ENCODE measurements at regions not wholly inside any gene's neighbourhood (a gene's known extent, or its start where the extent isn't known, plus 50 kb on each side); places are given as distances from the start of the nearest gene placed in this dataset.

DNA sequence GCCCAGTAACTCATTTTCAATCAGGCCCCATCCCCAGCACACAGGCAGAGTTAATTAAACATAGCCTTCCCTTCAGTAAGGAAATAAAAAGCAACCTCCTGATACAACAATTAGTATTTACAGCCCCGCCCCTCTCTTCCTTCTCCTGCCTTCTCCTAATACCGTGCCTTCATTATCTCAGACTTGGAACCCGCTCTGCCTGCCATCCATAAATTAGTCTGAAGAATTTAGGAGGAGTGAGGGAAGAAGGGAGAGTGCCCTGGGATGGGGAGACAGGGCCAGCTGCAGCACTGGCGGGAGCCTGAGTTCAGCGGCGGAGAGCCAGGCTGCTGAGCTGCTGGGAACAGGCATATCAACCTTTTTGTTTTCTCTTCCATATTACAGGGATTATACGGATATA, 172.8 kb downstream of the ACTL8 start:
- Histone ChIP-seq H3K9me3 (no peaks in the 10 kb centered on the region), H3K4me3 (no peak overlapping the region), H3K27me3 (ENCODE audit: low read depth) (no peaks in the 10 kb centered on the region; the same call in none of the 2 replicates), H3K4me1 (no peaks in the 10 kb centered on the region), H3K36me3 (replicated peaks) (no peaks in the 10 kb centered on the region)
- no peak for DNase-seq (ENCODE audit: low spot score in 2 of 2)
- in situ Hi-C loops (cut with MboI; ENCODE audit: low sequenced_read_pairs) = no loop called here

GRCh38 chr1:17929224-17929623, 174.1 kb downstream of the ACTL8 start:
- H3K4me1 ChIP-seq = no peaks in the 10 kb centered on the region
- H3K36me3 ChIP-seq (replicated peaks) = no peaks in the 10 kb centered on the region
- H3K27me3 ChIP-seq (ENCODE audit: low read depth) = peaks cover 2% of the 10 kb centered on the region
- DNase-seq (ENCODE audit: low spot score in 2 of 2) = no peak
- in situ Hi-C loops (cut with MboI; ENCODE audit: low sequenced_read_pairs) = no loop called here
- H3K4me3 ChIP-seq = no peak overlapping the region
- no peaks in the 10 kb centered on the region for H3K9me3 ChIP-seq

DNA sequence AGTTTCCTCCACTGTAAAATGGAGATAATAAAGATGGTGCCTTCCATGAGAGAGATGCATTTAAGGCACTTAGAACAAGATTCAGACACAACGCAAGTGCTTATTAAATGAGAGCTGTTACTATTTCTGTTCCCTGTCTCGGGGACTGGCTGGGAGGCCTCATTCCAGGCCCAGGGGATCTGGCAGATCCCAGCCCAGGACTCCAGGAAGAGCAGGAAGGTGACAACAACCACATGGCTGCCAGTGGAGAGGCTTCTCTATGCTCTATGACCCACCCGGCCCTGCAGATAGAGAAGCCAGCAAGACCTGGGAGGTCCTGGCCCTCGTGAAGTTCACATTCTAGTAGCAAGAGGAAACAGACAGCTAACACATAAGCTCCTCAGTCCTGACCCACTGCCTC, 175.5 kb downstream of the ACTL8 start:
- H3K27me3 ChIP-seq (ENCODE audit: low read depth) = peaks cover 5% of the 10 kb centered on the region
- no peaks in the 10 kb centered on the region for H3K4me1 ChIP-seq
- DNase-seq (ENCODE audit: low spot score in 2 of 2) = no peak
- no peaks in the 10 kb centered on the region for H3K36me3 ChIP-seq (replicated peaks)
- H3K9me3 ChIP-seq = no peaks in the 10 kb centered on the region
- in situ Hi-C loops (cut with MboI; ENCODE audit: low sequenced_read_pairs) = no loop called here
- no peak overlapping the region for H3K4me3 ChIP-seq

DNA sequence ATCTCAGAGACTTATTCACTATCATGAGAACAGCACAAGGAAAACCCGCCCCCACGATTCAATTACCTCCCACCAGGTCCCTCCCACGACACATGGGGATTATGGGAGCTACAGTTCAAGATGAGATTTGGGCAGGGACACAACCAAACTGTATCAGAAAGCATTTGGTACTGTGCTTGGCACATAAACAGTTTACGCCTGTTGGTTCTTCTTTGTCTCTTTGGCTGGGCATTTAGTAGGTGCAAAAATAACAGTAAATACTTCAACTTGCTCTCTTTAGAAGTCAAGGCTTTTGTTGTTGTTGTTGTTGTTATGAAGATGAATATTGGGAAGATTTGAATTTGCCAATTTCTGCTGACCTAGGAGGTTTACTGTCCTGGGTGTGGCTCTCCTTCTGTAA, 175.4 kb upstream of the IGSF21 start:
- Histone ChIP-seq H3K9me3 (no peaks in the 10 kb centered on the region), H3K27me3 (ENCODE audit: low read depth) (peaks cover 5% of the 10 kb centered on the region), H3K4me1 (no peaks in the 10 kb centered on the region), H3K4me3 (no peak overlapping the region), H3K36me3 (replicated peaks) (no peaks in the 10 kb centered on the region)
- in situ Hi-C loops (cut with MboI; ENCODE audit: low sequenced_read_pairs) = no loop called here
- DNase-seq (ENCODE audit: low spot score in 2 of 2) = no peak

- DNase-seq (ENCODE audit: low spot score in 2 of 2) = no peak
- Histone ChIP-seq H3K36me3 (replicated peaks) (no peaks in the 10 kb centered on the region), H3K27me3 (ENCODE audit: low read depth) (peaks cover 5% of the 10 kb centered on the region), H3K4me1 (no peaks in the 10 kb centered on the region), H3K9me3 (no peaks in the 10 kb centered on the region), H3K4me3 (no peak overlapping the region)
- in situ Hi-C loops (cut with MboI; ENCODE audit: low sequenced_read_pairs) = no loop called here
Measured at GRCh38 chr1:17933501-17933900, 174.1 kb upstream of the IGSF21 start.

GRCh38 chr1:17933971-17934370, 173.6 kb upstream of the IGSF21 start:
- Histone ChIP-seq H3K4me3 (no peak overlapping the region), H3K27me3 (ENCODE audit: low read depth) (peaks cover 5% of the 10 kb centered on the region), H3K4me1 (no peaks in the 10 kb centered on the region), H3K9me3 (no peaks in the 10 kb centered on the region), H3K36me3 (replicated peaks) (no peaks in the 10 kb centered on the region)
- in situ Hi-C loops (cut with MboI; ENCODE audit: low sequenced_read_pairs) = no loop called here
- no peak for DNase-seq (ENCODE audit: low spot score in 2 of 2)

- H3K4me3 ChIP-seq = no peak overlapping the region
- no peak for DNase-seq (ENCODE audit: low spot score in 2 of 2)
- H3K4me1 ChIP-seq = no peaks in the 10 kb centered on the region
- no peaks in the 10 kb centered on the region for H3K9me3 ChIP-seq
- in situ Hi-C loops (cut with MboI; ENCODE audit: low sequenced_read_pairs) = no loop called here
- peaks cover 5% of the 10 kb centered on the region for H3K27me3 ChIP-seq (ENCODE audit: low read depth)
- no peaks in the 10 kb centered on the region for H3K36me3 ChIP-seq (replicated peaks)
Measured at GRCh38 chr1:17935230-17935629, 172.4 kb upstream of the IGSF21 start.

DNA sequence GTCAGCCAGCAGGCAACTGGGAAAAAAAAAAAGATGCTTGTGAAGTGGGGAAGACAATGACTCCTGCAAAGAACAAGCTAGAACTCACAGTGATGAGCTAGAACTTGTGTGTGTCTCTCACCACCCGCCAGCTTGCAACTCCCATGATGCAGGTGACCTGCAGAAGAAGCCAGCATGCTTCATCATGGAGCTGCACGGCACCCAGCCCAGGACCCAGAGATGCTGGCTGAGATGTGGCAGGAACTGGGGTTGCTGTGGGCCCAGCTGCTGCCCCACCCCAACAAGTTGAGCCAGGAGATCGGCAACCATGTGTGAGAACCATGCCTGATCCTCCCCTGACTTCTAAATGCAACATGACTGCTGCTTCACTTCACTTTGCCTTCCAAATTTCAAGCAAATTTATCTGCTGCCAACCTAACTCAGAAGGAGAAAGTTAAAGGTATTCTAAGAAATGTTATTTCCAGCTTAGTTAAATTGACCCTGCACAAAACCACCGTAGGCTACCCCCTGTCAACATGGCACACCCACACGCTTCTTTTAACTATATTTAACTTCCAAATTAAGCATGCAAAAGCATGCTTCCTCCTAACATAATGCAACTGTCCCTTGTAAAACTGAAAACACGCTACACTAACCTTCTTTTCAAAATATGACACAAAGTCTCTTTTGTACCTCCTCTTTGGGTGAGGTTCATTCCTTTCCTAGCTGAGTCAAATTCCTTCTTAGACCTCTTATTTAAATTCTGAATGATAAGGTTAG, 166.0 kb upstream of the IGSF21 start:
- Histone ChIP-seq H3K9me3 (no peaks in the 10 kb centered on the region), H3K27me3 (ENCODE audit: low read depth) (no peaks in the 10 kb centered on the region), H3K4me1 (no peaks in the 10 kb centered on the region), H3K36me3 (replicated peaks) (no peaks in the 10 kb centered on the region), H3K4me3 (no peak overlapping the region)
- in situ Hi-C loops (cut with MboI; ENCODE audit: low sequenced_read_pairs) = no loop called here
- peak in 1 of 2 experiments; percentile 45 for DNase-seq (ENCODE audit: low spot score in 2 of 2)

GRCh38 chr1:17943506-17943905, 164.1 kb upstream of the IGSF21 start:
- Histone ChIP-seq H3K36me3 (replicated peaks) (no peaks in the 10 kb centered on the region), H3K4me1 (no peaks in the 10 kb centered on the region), H3K27me3 (ENCODE audit: low read depth) (no peaks in the 10 kb centered on the region), H3K9me3 (no peaks in the 10 kb centered on the region), H3K4me3 (no peak overlapping the region)
- no peak for DNase-seq (ENCODE audit: low spot score in 2 of 2)
- in situ Hi-C loops (cut with MboI; ENCODE audit: low sequenced_read_pairs) = no loop called here

- Histone ChIP-seq H3K4me3 (no peak overlapping the region), H3K36me3 (replicated peaks) (no peaks in the 10 kb centered on the region), H3K4me1 (no peaks in the 10 kb centered on the region), H3K9me3 (no peaks in the 10 kb centered on the region), H3K27me3 (ENCODE audit: low read depth) (peaks cover 7% of the 10 kb centered on the region; the same call in 1 of the 2 replicates)
- DNase-seq (ENCODE audit: low spot score in 2 of 2) = no peak
- in situ Hi-C loops (cut with MboI; ENCODE audit: low sequenced_read_pairs) = no loop called here
Measured at GRCh38 chr1:17944646-17945045, 163.0 kb upstream of the IGSF21 start.

- H3K4me1 ChIP-seq = no peaks in the 10 kb centered on the region
- no peak for DNase-seq (ENCODE audit: low spot score in 2 of 2)
- H3K4me3 ChIP-seq = no peak overlapping the region
- no peaks in the 10 kb centered on the region for H3K36me3 ChIP-seq (replicated peaks)
- H3K27me3 ChIP-seq (ENCODE audit: low read depth) = peaks cover 8% of the 10 kb centered on the region; the same call in 1 of the 2 replicates
- H3K9me3 ChIP-seq = no peaks in the 10 kb centered on the region
- in situ Hi-C loops (cut with MboI; ENCODE audit: low sequenced_read_pairs) = no loop called here
Measured at GRCh38 chr1:17946434-17946833, 161.2 kb upstream of the IGSF21 start.

DNA sequence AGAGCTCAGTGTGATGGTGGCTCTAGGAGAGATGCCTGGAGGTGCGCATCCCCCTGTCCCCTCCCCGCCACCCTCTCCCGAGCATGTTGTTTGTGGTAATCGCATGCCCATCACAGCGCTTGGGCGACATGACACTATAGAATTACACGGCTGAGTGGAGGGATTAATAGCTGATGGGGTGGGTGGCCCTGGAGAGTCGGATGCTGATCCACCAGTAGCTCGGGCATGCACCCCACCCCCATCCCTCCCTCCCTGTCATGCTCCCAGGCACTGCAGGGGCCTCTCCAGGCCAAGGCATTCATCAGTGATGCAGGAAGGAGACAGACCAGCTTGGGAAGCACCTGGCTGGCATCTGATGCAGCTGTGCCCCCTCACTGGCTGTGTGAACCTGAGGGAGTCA, 159.0 kb upstream of the IGSF21 start:
- Histone ChIP-seq H3K36me3 (replicated peaks) (no peaks in the 10 kb centered on the region), H3K9me3 (no peaks in the 10 kb centered on the region), H3K4me3 (no peak overlapping the region), H3K4me1 (no peaks in the 10 kb centered on the region), H3K27me3 (ENCODE audit: low read depth) (peaks cover 21% of the 10 kb centered on the region; the same call in 1 of the 2 replicates)
- DNase-seq (ENCODE audit: low spot score in 2 of 2) = no peak
- in situ Hi-C loops (cut with MboI; ENCODE audit: low sequenced_read_pairs) = no loop called here

GRCh38 chr1:17949511-17949910, 158.1 kb upstream of the IGSF21 start:
- Histone ChIP-seq H3K36me3 (replicated peaks) (no peaks in the 10 kb centered on the region), H3K27me3 (ENCODE audit: low read depth) (peaks cover 22% of the 10 kb centered on the region; the same call in 1 of the 2 replicates), H3K4me1 (no peaks in the 10 kb centered on the region), H3K4me3 (no peak overlapping the region), H3K9me3 (no peaks in the 10 kb centered on the region)
- DNase-seq (ENCODE audit: low spot score in 2 of 2) = no peak
- in situ Hi-C loops (cut with MboI; ENCODE audit: low sequenced_read_pairs) = no loop called here

DNA sequence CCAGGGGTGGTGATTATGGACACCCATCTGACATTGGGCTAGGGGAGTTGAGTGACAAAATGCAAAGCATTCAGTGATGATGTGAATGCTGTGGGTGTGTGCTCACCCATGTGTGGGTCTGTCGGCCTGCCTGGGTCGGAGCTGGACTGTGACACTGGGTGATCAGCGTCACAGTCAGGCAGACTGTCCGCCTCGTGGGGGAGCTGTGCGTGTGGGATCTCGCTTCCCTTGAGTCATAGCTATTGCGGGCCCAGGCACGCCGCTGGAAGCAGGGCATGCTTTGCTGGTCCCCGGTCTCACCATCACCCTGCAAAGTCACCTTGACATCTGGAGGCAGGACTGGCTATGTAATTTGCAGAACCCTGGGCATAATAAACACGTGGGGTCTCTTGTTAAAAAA, 156.9 kb upstream of the IGSF21 start:
- no peak overlapping the region for H3K4me3 ChIP-seq
- no peaks in the 10 kb centered on the region for H3K4me1 ChIP-seq
- no peak for DNase-seq (ENCODE audit: low spot score in 2 of 2)
- no peaks in the 10 kb centered on the region for H3K36me3 ChIP-seq (replicated peaks)
- H3K27me3 ChIP-seq (ENCODE audit: low read depth) = peaks cover 22% of the 10 kb centered on the region; the same call in 1 of the 2 replicates
- no peaks in the 10 kb centered on the region for H3K9me3 ChIP-seq
- in situ Hi-C loops (cut with MboI; ENCODE audit: low sequenced_read_pairs) = no loop called here

DNA sequence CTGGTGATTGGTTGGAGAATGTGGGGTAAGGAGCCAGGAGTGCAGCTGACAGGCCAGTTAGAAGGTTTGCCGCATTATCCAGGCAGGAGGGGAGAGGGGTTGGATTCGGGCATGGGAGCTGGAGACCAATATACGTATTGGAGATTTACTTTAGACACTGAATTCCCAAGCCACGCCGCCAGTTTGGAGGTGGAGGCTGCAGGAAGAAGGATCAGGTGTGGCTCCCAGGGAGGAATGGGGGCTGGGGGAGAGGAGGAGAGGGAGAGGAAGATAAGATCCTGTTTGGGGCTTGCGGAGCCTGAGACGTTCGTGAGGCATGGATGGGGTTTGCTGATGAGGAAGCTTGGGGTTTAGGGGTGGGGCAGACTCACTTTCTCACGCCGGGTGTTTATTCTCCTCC, 155.1 kb upstream of the IGSF21 start:
- H3K27me3 ChIP-seq (ENCODE audit: low read depth) = peaks cover 22% of the 10 kb centered on the region; the same call in 1 of the 2 replicates
- H3K4me3 ChIP-seq = no peak overlapping the region
- no peaks in the 10 kb centered on the region for H3K36me3 ChIP-seq (replicated peaks)
- no peaks in the 10 kb centered on the region for H3K9me3 ChIP-seq
- no peak for DNase-seq (ENCODE audit: low spot score in 2 of 2)
- in situ Hi-C loops (cut with MboI; ENCODE audit: low sequenced_read_pairs) = no loop called here
- no peaks in the 10 kb centered on the region for H3K4me1 ChIP-seq
